NT2/D1 (cell line): ENCODE measurements at regions not wholly inside any gene's neighbourhood (a gene's known extent, or its start where the extent isn't known, plus 50 kb on each side); places are given as distances from the start of the nearest gene placed in this dataset.

Experiments
- SUZ12 ChIP-seq: IDR thresholded peaks from 2 replicates; pipeline ENCODE4 v1.6.1; 2011; ENCODE audit not compliant: insufficient read length, insufficient read depth; ENCODE audit errors: extremely low read depth
- YY1 ChIP-seq: IDR thresholded peaks from 2 replicates; pipeline ENCODE4 v1.6.1; 2011; ENCODE audit not compliant: insufficient read length, insufficient read depth
- ZNF274 ChIP-seq: IDR thresholded peaks from 2 replicates; pipeline ENCODE4 v1.6.1; 2011; ENCODE audit warnings: mild to moderate bottlenecking, low read depth, low read length

GRCh38 chr9:113709721-113710120, 166.4 kb upstream of the ZNF618 start:
- TF ChIP-seq SUZ12: no peak
- no peak for TF ChIP-seq YY1
- no peak for TF ChIP-seq ZNF274
